ENCODE measurements at regions not wholly inside any gene's neighbourhood (a gene's known extent, or its start where the extent isn't known, plus 50 kb on each side); places are given as distances from the start of the nearest gene placed in this dataset.

- Mint-ChIP-seq H3K4me3 (no peak overlapping the region), H3K4me1 (ENCODE audit: low read depth) (no peaks in the 10 kb centered on the region), H3K27me3 (ENCODE audit: insufficient read depth) (no peaks in the 10 kb centered on the region; the same call in 1 of the 2 replicates), H3K9me3 (peaks cover 44% of the 10 kb centered on the region), H3K36me3 (ENCODE audit: low read depth) (no peaks in the 10 kb centered on the region), H3K27ac (no peak overlapping the region)
- TF ChIP-seq, protein P1, sequence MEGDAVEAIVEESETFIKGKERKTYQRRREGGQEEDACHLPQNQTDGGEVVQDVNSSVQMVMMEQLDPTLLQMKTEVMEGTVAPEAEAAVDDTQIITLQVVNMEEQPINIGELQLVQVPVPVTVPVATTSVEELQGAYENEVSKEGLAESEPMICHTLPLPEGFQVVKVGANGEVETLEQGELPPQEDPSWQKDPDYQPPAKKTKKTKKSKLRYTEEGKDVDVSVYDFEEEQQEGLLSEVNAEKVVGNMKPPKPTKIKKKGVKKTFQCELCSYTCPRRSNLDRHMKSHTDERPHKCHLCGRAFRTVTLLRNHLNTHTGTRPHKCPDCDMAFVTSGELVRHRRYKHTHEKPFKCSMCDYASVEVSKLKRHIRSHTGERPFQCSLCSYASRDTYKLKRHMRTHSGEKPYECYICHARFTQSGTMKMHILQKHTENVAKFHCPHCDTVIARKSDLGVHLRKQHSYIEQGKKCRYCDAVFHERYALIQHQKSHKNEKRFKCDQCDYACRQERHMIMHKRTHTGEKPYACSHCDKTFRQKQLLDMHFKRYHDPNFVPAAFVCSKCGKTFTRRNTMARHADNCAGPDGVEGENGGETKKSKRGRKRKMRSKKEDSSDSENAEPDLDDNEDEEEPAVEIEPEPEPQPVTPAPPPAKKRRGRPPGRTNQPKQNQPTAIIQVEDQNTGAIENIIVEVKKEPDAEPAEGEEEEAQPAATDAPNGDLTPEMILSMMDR (IDR thresholded peaks at IDR 0.05), result no peak
- no peak for DNase-seq
These were observed 67.6 kb downstream of the NMUR2 start for GRCh38 chr5:152337484-152337883.

DNA sequence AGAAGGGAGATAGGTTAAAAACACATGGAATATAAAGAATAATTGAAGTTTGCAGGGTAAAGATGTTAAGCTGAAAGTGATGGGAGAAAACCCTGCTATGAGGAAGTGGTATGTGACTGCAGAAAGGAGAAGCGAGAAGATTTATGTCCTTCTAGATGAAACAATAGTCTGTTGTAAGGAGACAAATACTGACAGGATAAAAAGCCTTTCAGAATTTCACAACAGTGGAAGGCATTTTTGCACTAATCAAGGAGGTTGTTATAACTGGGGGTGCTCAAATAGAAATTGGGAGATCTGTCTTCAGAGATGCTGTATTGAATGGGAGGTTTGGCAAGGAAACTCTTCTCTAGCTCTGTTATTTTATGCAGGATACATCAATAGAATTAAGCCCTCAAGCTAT, 69.6 kb downstream of the NMUR2 start:
- Mint-ChIP-seq H3K27ac (no peak overlapping the region), H3K4me1 (ENCODE audit: low read depth) (no peaks in the 10 kb centered on the region), H3K36me3 (ENCODE audit: low read depth) (no peaks in the 10 kb centered on the region), H3K4me3 (no peak overlapping the region), H3K27me3 (ENCODE audit: insufficient read depth) (no peaks in the 10 kb centered on the region; the same call in 1 of the 2 replicates), H3K9me3 (peaks cover 57% of the 10 kb centered on the region)
- DNase-seq, result no peak
- TF ChIP-seq, protein P1 (IDR thresholded peaks at IDR 0.05), result no peak

DNA sequence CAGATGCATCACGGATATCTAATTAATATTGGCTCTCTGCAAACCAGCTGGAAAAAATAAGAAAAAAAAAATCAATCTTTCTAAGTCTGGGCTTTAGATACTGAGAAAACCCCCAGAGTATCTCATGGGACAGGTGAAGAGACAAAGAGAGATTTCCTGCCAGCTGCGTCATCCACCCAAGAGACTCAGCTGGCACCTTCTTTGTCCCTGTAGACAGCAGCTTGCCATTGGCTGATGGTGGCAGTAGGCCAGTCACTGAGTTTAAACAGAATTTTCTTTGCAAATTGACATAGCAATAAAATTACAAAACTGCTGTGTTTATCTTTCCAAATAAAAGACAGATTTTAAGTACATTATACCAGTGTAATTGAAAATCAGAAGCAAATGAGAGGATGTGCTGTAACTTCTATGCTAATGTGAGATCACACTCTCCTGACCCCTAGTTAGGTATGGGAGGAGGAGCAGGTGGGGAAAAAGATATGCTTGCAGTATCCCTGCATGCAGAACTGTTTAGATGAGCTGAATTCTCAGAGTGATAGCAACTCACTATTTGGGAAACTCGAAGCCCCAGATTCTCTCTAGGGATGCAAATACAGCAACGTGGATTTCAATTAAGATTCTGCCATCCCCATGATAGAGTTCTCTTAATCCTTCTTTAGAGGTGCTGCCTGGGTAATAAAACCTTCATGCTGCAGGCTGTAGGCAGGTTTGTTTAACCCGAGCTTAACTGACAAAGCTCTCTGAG, 72.2 kb downstream of the NMUR2 start:
- no peak overlapping the region for H3K27ac Mint-ChIP-seq
- no peaks in the 10 kb centered on the region for H3K36me3 Mint-ChIP-seq (ENCODE audit: low read depth)
- TF ChIP-seq, protein P1 (IDR thresholded peaks at IDR 0.05), result no peak
- no peaks in the 10 kb centered on the region for H3K27me3 Mint-ChIP-seq (ENCODE audit: insufficient read depth)
- H3K9me3 Mint-ChIP-seq, result peaks cover 41% of the 10 kb centered on the region
- no peaks in the 10 kb centered on the region for H3K4me1 Mint-ChIP-seq (ENCODE audit: low read depth)
- no peak overlapping the region for H3K4me3 Mint-ChIP-seq
- no peak for DNase-seq

DNA sequence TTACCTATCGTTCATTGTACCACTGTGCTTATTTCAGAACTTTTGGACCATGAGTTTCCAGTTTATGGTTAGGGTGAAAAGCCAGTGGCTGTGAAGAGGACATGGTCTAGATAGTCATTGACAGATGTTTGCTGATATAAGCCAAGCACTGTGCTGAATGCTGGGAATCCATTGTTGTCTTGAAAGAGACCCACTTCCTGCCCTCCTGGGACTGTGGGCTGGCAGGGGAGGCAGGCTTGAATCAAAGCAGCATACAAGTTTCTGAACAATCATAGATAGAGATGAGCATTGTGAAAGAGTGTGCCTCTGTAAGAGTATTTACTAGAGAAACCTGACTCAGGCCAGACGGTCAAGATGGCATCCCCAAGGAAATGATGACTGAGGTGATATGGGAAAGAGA, 73.4 kb downstream of the NMUR2 start:
- H3K27me3 Mint-ChIP-seq (ENCODE audit: insufficient read depth), result no peaks in the 10 kb centered on the region; the same call in 1 of the 2 replicates
- no peaks in the 10 kb centered on the region for H3K4me1 Mint-ChIP-seq (ENCODE audit: low read depth)
- no peaks in the 10 kb centered on the region for H3K36me3 Mint-ChIP-seq (ENCODE audit: low read depth)
- H3K27ac Mint-ChIP-seq, result no peak overlapping the region
- H3K9me3 Mint-ChIP-seq, result peaks cover 34% of the 10 kb centered on the region
- TF ChIP-seq, protein P1 (IDR thresholded peaks at IDR 0.05), result no peak
- DNase-seq, result no peak
- H3K4me3 Mint-ChIP-seq, result no peak overlapping the region

DNA sequence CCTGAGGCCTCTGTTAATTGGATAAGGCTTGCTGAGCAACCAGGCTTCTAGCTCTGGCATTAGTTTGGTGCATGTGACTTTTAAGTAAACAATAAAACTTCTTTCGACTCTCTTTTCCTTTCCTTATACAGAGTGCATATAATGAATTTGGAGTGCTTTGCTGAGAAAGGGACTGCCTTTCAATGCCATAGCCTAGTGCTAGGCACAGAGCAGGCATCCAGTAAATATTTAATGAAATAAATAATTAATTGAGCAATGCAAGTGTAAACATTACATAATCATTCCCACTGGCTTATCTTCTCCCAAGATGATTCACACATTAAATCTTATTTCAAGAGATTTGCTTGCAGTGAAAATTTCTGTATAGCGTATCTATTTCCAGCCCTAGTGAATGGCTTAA, 74.1 kb downstream of the NMUR2 start:
- Mint-ChIP-seq H3K27me3 (ENCODE audit: insufficient read depth) (no peaks in the 10 kb centered on the region; the same call in 1 of the 2 replicates), H3K4me3 (no peak overlapping the region), H3K9me3 (peaks cover 41% of the 10 kb centered on the region), H3K4me1 (ENCODE audit: low read depth) (no peaks in the 10 kb centered on the region), H3K27ac (no peak overlapping the region), H3K36me3 (ENCODE audit: low read depth) (no peaks in the 10 kb centered on the region)
- TF ChIP-seq, protein P1 (IDR thresholded peaks at IDR 0.05), result no peak
- no peak for DNase-seq

Data from HFFc6 (cell line).